H1 (cell line): ENCODE measurements at regions not wholly inside any gene's neighbourhood (a gene's known extent, or its start where the extent isn't known, plus 50 kb on each side); places are given as distances from the start of the nearest gene placed in this dataset.

Experiments used
- CHD1 ChIP-seq: IDR thresholded peaks from 2 replicates; pipeline ENCODE4 v1.6.1; 2012; ENCODE audit warnings: low read depth, low read length, improper control_type of control experiment
- CREB1 ChIP-seq: IDR thresholded peaks from 2 replicates; pipeline ENCODE4 v1.6.1; 2012; ENCODE audit warnings: inconsistent platforms
- EZH2 ChIP-seq: fragments of 200-600 bp; sonication (generic); IDR thresholded peaks from 2 replicates; pipeline ENCODE4 v1.7.1; 2012; ENCODE audit warnings: low read depth, mild to moderate bottlenecking, moderate library complexity, low read length, inconsistent platforms; ENCODE audit not compliant: severe bottlenecking
- PHF8 ChIP-seq: fragments of 200-600 bp; sonication (generic); conservative IDR thresholded peaks from 2 replicates; pipeline ENCODE4 v1.7.1; 2012; ENCODE audit warnings: low read depth, mild to moderate bottlenecking, inconsistent platforms, low read length, moderate library complexity
- POLR2A ChIP-seq, 2 experiments: IDR thresholded peaks; 1 replicate in 1 of 2; 2 replicates in 1 of 2; pipeline ENCODE4 v1.6.1; 2011; ENCODE audit warnings: low read depth in 2 of 2, low read length in 2 of 2, mild to moderate bottlenecking in 2 of 2; ENCODE audit errors: control extremely low read depth in 1 of 2
- POLR2AphosphoS5 ChIP-seq: IDR thresholded peaks from 2 replicates; pipeline ENCODE4 v1.6.1; 2011; ENCODE audit warnings: low read depth, low read length
- SP2 ChIP-seq: IDR thresholded peaks from 2 replicates; pipeline ENCODE4 v1.6.1; 2012; ENCODE audit warnings: mild to moderate bottlenecking, low read length, inconsistent platforms
- TF ChIP-seq, protein P1 (sequence below), 3 experiments: IDR thresholded peaks; 1 replicate in 2 of 3; 2 replicates in 1 of 3; pipeline versions ENCODE4 v1.5.1 to v1.6.1; 2011; ENCODE audit warnings: low read length in 3 of 3, mild to moderate bottlenecking in 3 of 3, inconsistent platforms in 2 of 3, low read depth in 1 of 3, moderate library complexity in 1 of 3; ENCODE audit not compliant: insufficient read depth in 1 of 3; ENCODE audit errors: control extremely low read depth in 1 of 3
- TF ChIP-seq, protein P2 (sequence below): IDR thresholded peaks from 2 replicates; pipeline ENCODE4 v1.6.1; 2011; ENCODE audit warnings: low read length, improper control_type of control experiment

DNA sequence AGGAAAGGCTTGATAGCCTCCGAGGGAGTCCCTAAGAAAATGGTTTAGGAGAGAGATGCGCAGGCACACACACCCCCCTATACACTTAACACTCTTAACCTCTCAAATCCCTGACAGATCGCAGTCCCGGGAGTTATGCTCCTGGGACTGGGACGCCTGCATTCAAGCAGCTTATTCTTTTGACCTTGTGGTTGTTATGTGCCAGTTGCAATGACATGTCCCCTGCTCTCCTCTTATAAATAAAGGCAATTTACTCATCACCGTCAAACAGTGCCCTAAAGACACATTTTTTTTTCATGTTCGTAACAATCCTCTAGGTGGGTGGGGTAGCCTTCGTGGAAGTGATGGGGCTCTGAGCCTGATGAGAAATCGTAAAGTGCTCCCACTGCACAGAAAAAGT, 162.2 kb downstream of the LRRC30 start:
- TF ChIP-seq, protein P1, sequence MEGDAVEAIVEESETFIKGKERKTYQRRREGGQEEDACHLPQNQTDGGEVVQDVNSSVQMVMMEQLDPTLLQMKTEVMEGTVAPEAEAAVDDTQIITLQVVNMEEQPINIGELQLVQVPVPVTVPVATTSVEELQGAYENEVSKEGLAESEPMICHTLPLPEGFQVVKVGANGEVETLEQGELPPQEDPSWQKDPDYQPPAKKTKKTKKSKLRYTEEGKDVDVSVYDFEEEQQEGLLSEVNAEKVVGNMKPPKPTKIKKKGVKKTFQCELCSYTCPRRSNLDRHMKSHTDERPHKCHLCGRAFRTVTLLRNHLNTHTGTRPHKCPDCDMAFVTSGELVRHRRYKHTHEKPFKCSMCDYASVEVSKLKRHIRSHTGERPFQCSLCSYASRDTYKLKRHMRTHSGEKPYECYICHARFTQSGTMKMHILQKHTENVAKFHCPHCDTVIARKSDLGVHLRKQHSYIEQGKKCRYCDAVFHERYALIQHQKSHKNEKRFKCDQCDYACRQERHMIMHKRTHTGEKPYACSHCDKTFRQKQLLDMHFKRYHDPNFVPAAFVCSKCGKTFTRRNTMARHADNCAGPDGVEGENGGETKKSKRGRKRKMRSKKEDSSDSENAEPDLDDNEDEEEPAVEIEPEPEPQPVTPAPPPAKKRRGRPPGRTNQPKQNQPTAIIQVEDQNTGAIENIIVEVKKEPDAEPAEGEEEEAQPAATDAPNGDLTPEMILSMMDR (IDR thresholded peaks at IDR 0.05; ENCODE audit: control extremely low read depth in 1 of 3, insufficient read depth in 1 of 3, low read depth in 1 of 3, low read length in 3 of 3) = no peak
- TF ChIP-seq PHF8 (no peak), POLR2A (IDR thresholded peaks at IDR 0.05; ENCODE audit: control extremely low read depth in 1 of 2, low read depth in 2 of 2, low read length in 2 of 2) (no peak), EZH2 (no peak), POLR2AphosphoS5 (no peak), SP2 (no peak), CHD1 (no peak), CREB1 (no peak)
- TF ChIP-seq, protein P2, sequence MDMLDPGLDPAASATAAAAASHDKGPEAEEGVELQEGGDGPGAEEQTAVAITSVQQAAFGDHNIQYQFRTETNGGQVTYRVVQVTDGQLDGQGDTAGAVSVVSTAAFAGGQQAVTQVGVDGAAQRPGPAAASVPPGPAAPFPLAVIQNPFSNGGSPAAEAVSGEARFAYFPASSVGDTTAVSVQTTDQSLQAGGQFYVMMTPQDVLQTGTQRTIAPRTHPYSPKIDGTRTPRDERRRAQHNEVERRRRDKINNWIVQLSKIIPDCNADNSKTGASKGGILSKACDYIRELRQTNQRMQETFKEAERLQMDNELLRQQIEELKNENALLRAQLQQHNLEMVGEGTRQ = no peak
